Karpas-422 (cell line): ENCODE measurements at regions not wholly inside any gene's neighbourhood (a gene's known extent, or its start where the extent isn't known, plus 50 kb on each side); places are given as distances from the start of the nearest gene placed in this dataset.

ENCODE experiments used
- DNase-seq: peaks from one replicate; pipeline ENCODE4 v3.0.0-alpha.2; 2015
- H2AFZ ChIP-seq: fragments of 200-600 bp; sonication (generic); 2 replicates; pipeline ENCODE4 v1.6.1; 2014; ENCODE audit warnings: antibody characterized with exemption, low read length, mixed read lengths
- H3K27ac ChIP-seq: fragments of 200-600 bp; sonication (generic); 2 replicates; pipeline ENCODE4 v1.5.1; 2014; ENCODE audit warnings: mild to moderate bottlenecking, low read length, moderate library complexity
- H3K27me3 ChIP-seq: fragments of 200-600 bp; sonication (generic); 2 replicates; pipeline ENCODE4 v1.6.1; 2014; ENCODE audit warnings: low read length, mixed read lengths
- H3K36me3 ChIP-seq: fragments of 200-600 bp; sonication (generic); 2 replicates; pipeline ENCODE4 v1.6.1; 2014; ENCODE audit warnings: low read length, mixed read lengths; ENCODE audit not compliant: insufficient read depth
- H3K4me1 ChIP-seq: fragments of 200-600 bp; sonication (generic); 2 replicates; pipeline ENCODE4 v1.6.1; 2014; ENCODE audit warnings: mild to moderate bottlenecking, low read length, mixed read lengths
- H3K4me2 ChIP-seq: fragments of 200-600 bp; sonication (generic); 2 replicates; pipeline ENCODE4 v1.6.1; 2014; ENCODE audit warnings: low read length, low read depth, mild to moderate bottlenecking; ENCODE audit not compliant: poor library complexity, severe bottlenecking
- H3K4me3 ChIP-seq: fragments of 200-600 bp; sonication (generic); 2 replicates; pipeline ENCODE4 v1.5.1; 2014; ENCODE audit warnings: mild to moderate bottlenecking, antibody characterized with exemption, low read length, mixed read lengths
- H3K79me2 ChIP-seq: fragments of 200-600 bp; sonication (generic); 2 replicates; pipeline ENCODE4 v1.6.1; 2014; ENCODE audit warnings: mild to moderate bottlenecking, low read length, mixed read lengths
- H3K9ac ChIP-seq: fragments of 200-600 bp; sonication (generic); 2 replicates; pipeline ENCODE4 v1.6.0; 2014; ENCODE audit warnings: low read length
- H3K9me2 ChIP-seq: fragments of 200-600 bp; sonication (generic), shearing (Covaris generic); replicated peaks from 2 replicates; pipeline ENCODE4 v1.6.0; 2014; ENCODE audit warnings: mild to moderate bottlenecking, low read length, moderate library complexity; ENCODE audit not compliant: insufficient read depth
- H3K9me3 ChIP-seq: fragments of 300-700, 200-600 bp; sonication (generic); 2 replicates; pipeline ENCODE4 v1.6.1; 2014; ENCODE audit warnings: low read length, mixed read lengths
- H4K20me1 ChIP-seq: fragments of 200-600 bp; sonication (generic); 2 replicates; pipeline ENCODE4 v1.6.1; 2014; ENCODE audit warnings: mild to moderate bottlenecking, antibody characterized with exemption, low read length, low read depth; ENCODE audit not compliant: insufficient read depth

GRCh38 chr4:123577225-123577906, 180.8 kb downstream of the SPRY1 start:
- Histone ChIP-seq H3K9ac (no peak overlapping the region), H3K9me2 (no peaks in the 10 kb centered on the region), H3K9me3 (peaks cover 10% of the 10 kb centered on the region), H3K4me1 (no peaks in the 10 kb centered on the region), H3K27me3 (no peaks in the 10 kb centered on the region; the same call in 1 of the 2 replicates), H3K4me3 (no peak overlapping the region), H3K27ac (no peak overlapping the region), H2AFZ (no peak overlapping the region), H3K4me2 (no peak overlapping the region), H4K20me1 (no peaks in the 10 kb centered on the region), H3K79me2 (no peaks in the 10 kb centered on the region), H3K36me3 (no peaks in the 10 kb centered on the region)
- DNase-seq = no peak

- no peaks in the 10 kb centered on the region for H3K9me2 ChIP-seq
- H4K20me1 ChIP-seq = no peaks in the 10 kb centered on the region
- no peaks in the 10 kb centered on the region for H3K4me1 ChIP-seq
- H3K4me3 ChIP-seq = no peak overlapping the region
- H2AFZ ChIP-seq = no peak overlapping the region
- peaks cover 10% of the 10 kb centered on the region for H3K9me3 ChIP-seq
- no peaks in the 10 kb centered on the region for H3K79me2 ChIP-seq
- H3K36me3 ChIP-seq = no peaks in the 10 kb centered on the region
- H3K9ac ChIP-seq = no peak overlapping the region
- no peak for DNase-seq
- no peak overlapping the region for H3K4me2 ChIP-seq
- H3K27ac ChIP-seq = no peak overlapping the region
- no peaks in the 10 kb centered on the region; the same call in 1 of the 2 replicates for H3K27me3 ChIP-seq
Observed at GRCh38 chr4:123578276-123579029, 181.9 kb downstream of the SPRY1 start.

- Histone ChIP-seq H3K4me3 (no peak overlapping the region), H3K79me2 (no peaks in the 10 kb centered on the region), H2AFZ (no peak overlapping the region), H3K27me3 (no peaks in the 10 kb centered on the region; the same call in 1 of the 2 replicates), H3K9ac (no peak overlapping the region), H3K9me2 (no peaks in the 10 kb centered on the region), H3K9me3 (peaks cover 10% of the 10 kb centered on the region), H3K27ac (no peak overlapping the region), H3K36me3 (no peaks in the 10 kb centered on the region), H3K4me2 (no peak overlapping the region), H4K20me1 (no peaks in the 10 kb centered on the region), H3K4me1 (no peaks in the 10 kb centered on the region)
- DNase-seq = no peak
Observed at GRCh38 chr4:123579961-123580360, 183.4 kb downstream of the SPRY1 start.

GRCh38 chr4:123580981-123581664, 184.5 kb downstream of the SPRY1 start:
- no peaks in the 10 kb centered on the region for H3K36me3 ChIP-seq
- H3K9me2 ChIP-seq = no peaks in the 10 kb centered on the region
- H4K20me1 ChIP-seq = no peaks in the 10 kb centered on the region
- no peak overlapping the region for H2AFZ ChIP-seq
- no peaks in the 10 kb centered on the region for H3K4me1 ChIP-seq
- H3K27ac ChIP-seq = no peak overlapping the region
- H3K9me3 ChIP-seq = peaks cover 10% of the 10 kb centered on the region
- H3K4me3 ChIP-seq = no peak overlapping the region
- no peaks in the 10 kb centered on the region; the same call in 1 of the 2 replicates for H3K27me3 ChIP-seq
- H3K4me2 ChIP-seq = no peak overlapping the region
- H3K9ac ChIP-seq = no peak overlapping the region
- DNase-seq = no peak
- H3K79me2 ChIP-seq = no peaks in the 10 kb centered on the region

- Histone ChIP-seq H4K20me1 (no peaks in the 10 kb centered on the region), H3K4me2 (no peak overlapping the region), H3K9me3 (peaks cover 10% of the 10 kb centered on the region), H3K27ac (no peak overlapping the region), H3K4me3 (no peak overlapping the region), H3K79me2 (no peaks in the 10 kb centered on the region), H3K9ac (no peak overlapping the region), H3K4me1 (no peaks in the 10 kb centered on the region), H3K36me3 (no peaks in the 10 kb centered on the region), H3K9me2 (no peaks in the 10 kb centered on the region), H3K27me3 (no peaks in the 10 kb centered on the region; the same call in 1 of the 2 replicates), H2AFZ (no peak overlapping the region)
- no peak for DNase-seq
Observed at GRCh38 chr4:123581802-123582201, 185.2 kb downstream of the SPRY1 start.

- H3K36me3 ChIP-seq = no peaks in the 10 kb centered on the region
- H3K79me2 ChIP-seq = no peaks in the 10 kb centered on the region
- no peak overlapping the region for H3K9ac ChIP-seq
- H3K27ac ChIP-seq = no peak overlapping the region
- H3K9me3 ChIP-seq = peaks cover 10% of the 10 kb centered on the region
- H3K27me3 ChIP-seq = no peaks in the 10 kb centered on the region; the same call in 1 of the 2 replicates
- H4K20me1 ChIP-seq = no peaks in the 10 kb centered on the region
- H3K4me1 ChIP-seq = no peaks in the 10 kb centered on the region
- no peak overlapping the region for H3K4me2 ChIP-seq
- DNase-seq = no peak
- no peak overlapping the region for H3K4me3 ChIP-seq
- H2AFZ ChIP-seq = no peak overlapping the region
- H3K9me2 ChIP-seq = no peaks in the 10 kb centered on the region
Observed at GRCh38 chr4:123583043-123583442, 186.4 kb downstream of the SPRY1 start.

- no peak for DNase-seq
- H3K27me3 ChIP-seq = no peaks in the 10 kb centered on the region; the same call in 1 of the 2 replicates
- no peaks in the 10 kb centered on the region for H3K79me2 ChIP-seq
- H4K20me1 ChIP-seq = no peaks in the 10 kb centered on the region
- H3K9me3 ChIP-seq = peaks cover 10% of the 10 kb centered on the region
- no peak overlapping the region for H3K27ac ChIP-seq
- H3K4me1 ChIP-seq = no peaks in the 10 kb centered on the region
- no peak overlapping the region for H3K9ac ChIP-seq
- no peak overlapping the region for H2AFZ ChIP-seq
- H3K4me2 ChIP-seq = no peak overlapping the region
- no peak overlapping the region for H3K4me3 ChIP-seq
- H3K36me3 ChIP-seq = no peaks in the 10 kb centered on the region
- H3K9me2 ChIP-seq = no peaks in the 10 kb centered on the region
Observed at GRCh38 chr4:123585111-123585510, 188.5 kb downstream of the SPRY1 start.

GRCh38 chr4:123587983-123588494, 191.4 kb downstream of the SPRY1 start:
- Histone ChIP-seq H4K20me1 (no peaks in the 10 kb centered on the region), H3K4me3 (no peak overlapping the region), H3K9ac (no peak overlapping the region), H3K36me3 (no peaks in the 10 kb centered on the region), H3K4me2 (no peak overlapping the region), H3K79me2 (no peaks in the 10 kb centered on the region), H3K27ac (no peak overlapping the region), H3K27me3 (no peaks in the 10 kb centered on the region), H3K4me1 (no peaks in the 10 kb centered on the region), H3K9me3 (no peaks in the 10 kb centered on the region), H2AFZ (no peak overlapping the region), H3K9me2 (no peaks in the 10 kb centered on the region)
- DNase-seq = no peak
